Erythroblast (primary cell): ENCODE measurements at regions not wholly inside any gene's neighbourhood (a gene's known extent, or its start where the extent isn't known, plus 50 kb on each side); places are given as distances from the start of the nearest gene placed in this dataset.

Source experiments
- GATA1 ChIP-seq: IDR thresholded peaks from 2 replicates; pipeline ENCODE4 v1.6.1; 2011; ENCODE audit warnings: low read depth, mild to moderate bottlenecking, control low read depth, low read length, moderate library complexity
- POLR2A ChIP-seq: IDR thresholded peaks from 2 replicates; pipeline ENCODE4 v1.6.1; 2011; ENCODE audit warnings: mild to moderate bottlenecking, low read length

DNA sequence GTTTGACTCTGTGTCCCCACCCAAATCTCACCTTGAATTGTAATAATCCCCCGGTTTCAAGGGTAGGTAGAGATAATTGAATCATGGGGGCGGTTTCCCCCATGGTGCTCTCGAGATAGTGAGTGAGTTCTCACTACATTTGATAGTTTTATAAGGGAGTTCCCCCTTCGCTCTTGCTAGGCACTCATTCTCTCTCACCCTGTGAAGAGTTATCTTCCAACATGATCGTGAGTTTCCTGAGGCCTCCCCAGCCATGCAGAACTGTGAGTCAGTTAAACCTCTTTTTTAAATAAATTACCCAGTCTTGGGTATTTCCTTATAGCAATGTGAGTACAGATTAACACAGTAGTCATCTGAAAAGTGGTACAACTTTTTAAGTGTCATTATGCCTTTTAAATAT is 913.5 kb upstream of the LRRN3 start:
- TF ChIP-seq POLR2A (no peak), GATA1 (no peak)
